GM23338 (cell line): ENCODE measurements at regions not wholly inside any gene's neighbourhood (a gene's known extent, or its start where the extent isn't known, plus 50 kb on each side); places are given as distances from the start of the nearest gene placed in this dataset.

Experiments
- ATAC-seq: fragments of 200-7000 bp; cut with Tn5 transposase; 3 replicates; pipeline ENCODE4 v1.9.1; 2020
- DNase-seq: peaks from one replicate; pipeline ENCODE4 v3.0.0-alpha.2; 2015; ENCODE audit warnings: low spot score
- H2AFZ ChIP-seq: fragments of 200-600 bp; sonication (generic); 2 replicates; pipeline ENCODE4 v1.8.0; 2016; ENCODE audit warnings: antibody characterized with exemption, mild to moderate bottlenecking, moderate library complexity
- H3F3A ChIP-seq: fragments of 200-600 bp; sonication (generic); replicated peaks from 2 replicates; pipeline ENCODE4 v1.8.0; 2017; ENCODE audit warnings: antibody characterized with exemption, mixed run types, low read depth
- H3K27ac ChIP-seq: fragments of 200-600 bp; sonication (generic); 2 replicates; pipeline ENCODE4 v1.6.1; 2016; ENCODE audit warnings: low read depth
- H3K27me3 ChIP-seq: fragments of 200-600 bp; sonication (generic); 2 replicates; pipeline ENCODE4 v1.8.0; 2016; ENCODE audit warnings: mild to moderate bottlenecking, mixed run types, moderate library complexity; ENCODE audit not compliant: insufficient read depth
- H3K36me3 ChIP-seq: fragments of 200-600 bp; sonication (generic); 2 replicates; pipeline ENCODE4 v1.8.0; 2016; ENCODE audit warnings: mild to moderate bottlenecking; ENCODE audit not compliant: insufficient read depth
- H3K4me1 ChIP-seq: fragments of 200-600 bp; sonication (generic); 2 replicates; pipeline ENCODE4 v1.8.0; 2016; ENCODE audit warnings: mild to moderate bottlenecking, moderate library complexity; ENCODE audit not compliant: insufficient read depth
- H3K4me2 ChIP-seq: fragments of 200-600 bp; sonication (generic); 2 replicates; pipeline ENCODE4 v1.7.1; 2017; ENCODE audit warnings: mixed run types
- H3K4me3 ChIP-seq: fragments of 200-600 bp; sonication (generic); 2 replicates; pipeline ENCODE4 v1.6.1; 2016; ENCODE audit warnings: mixed run types
- H3K79me2 ChIP-seq: fragments of 200-600 bp; sonication (generic); replicated peaks from 2 replicates; pipeline ENCODE4 v1.8.0; 2017; ENCODE audit warnings: mild to moderate bottlenecking; ENCODE audit not compliant: insufficient read depth
- H3K9me2 ChIP-seq: fragments of 200-600 bp; sonication (generic); 2 replicates; pipeline ENCODE4 v1.8.0; 2017; ENCODE audit not compliant: insufficient read depth
- H4K20me1 ChIP-seq: fragments of 200-600 bp; sonication (generic); replicated peaks from 2 replicates; pipeline ENCODE4 v1.8.0; 2017; ENCODE audit warnings: mild to moderate bottlenecking; ENCODE audit not compliant: insufficient read depth
- H3K27ac Mint-ChIP-seq: 2 replicates; pipeline ENCODE4 v1.8.0; 2020; ENCODE audit warnings: inconsistent platforms, mild to moderate bottlenecking, moderate library complexity, mixed read lengths
- H3K27me3 Mint-ChIP-seq: 3 replicates; pipeline ENCODE4 v1.8.0; 2022; ENCODE audit warnings: low read depth, mild to moderate bottlenecking, moderate library complexity, mixed read lengths, inconsistent platforms; ENCODE audit not compliant: insufficient read depth, poor library complexity
- H3K36me3 Mint-ChIP-seq: 3 replicates; pipeline ENCODE4 v1.8.0; 2021; ENCODE audit warnings: low read depth, mild to moderate bottlenecking, inconsistent platforms, moderate library complexity, mixed read lengths
- H3K4me1 Mint-ChIP-seq: 3 replicates; pipeline ENCODE4 v1.8.0; 2020; ENCODE audit warnings: mild to moderate bottlenecking, inconsistent platforms, mixed read lengths
- H3K4me3 Mint-ChIP-seq: 3 replicates; pipeline ENCODE4 v1.8.0; 2021; ENCODE audit warnings: moderate library complexity, mild to moderate bottlenecking, inconsistent platforms, mixed read lengths
- H3K9me3 Mint-ChIP-seq: 3 replicates; pipeline ENCODE4 v1.8.0; 2020; ENCODE audit warnings: moderate library complexity, mild to moderate bottlenecking, inconsistent platforms, mixed read lengths
- CREB1 ChIP-seq: fragments of 250-450 bp; sonication (Bioruptor Pico); IDR thresholded peaks from 2 replicates; pipeline ENCODE4 v1.5.0; 2020; ENCODE audit warnings: low read depth, mild to moderate bottlenecking, moderate library complexity
- CTCF ChIP-seq, 2 experiments: fragments of 200-600 bp in 1 of 2; sonication (generic) in 1 of 2; conservative IDR thresholded peaks; 2 replicates each; pipeline versions ENCODE4 v1.5.1 to v1.6.1; 2016 to 2017; ENCODE audit warnings: antibody characterized with exemption in 2 of 2, low read depth in 2 of 2, mild to moderate bottlenecking in 2 of 2, moderate library complexity in 1 of 2
- ETS1 ChIP-seq: IDR thresholded peaks from 2 replicates; pipeline ENCODE4 v1.6.1; 2016; ENCODE audit warnings: antibody characterized with exemption
- EZH2 ChIP-seq: fragments of 200-600 bp; sonication (generic); IDR thresholded peaks from one replicate; pipeline ENCODE4 v1.8.0; 2017; ENCODE audit warnings: antibody characterized with exemption, mild to moderate bottlenecking, low read depth; ENCODE audit not compliant: unreplicated experiment
- EZH2phosphoT487 ChIP-seq: fragments of 200-600 bp; sonication (generic); IDR thresholded peaks from one replicate; pipeline ENCODE4 v1.8.1; 2018; ENCODE audit warnings: antibody characterized with exemption; ENCODE audit not compliant: unreplicated experiment
- JUNB ChIP-seq: IDR thresholded peaks from one replicate; pipeline ENCODE4 v1.6.1; 2016; ENCODE audit warnings: antibody characterized with exemption; ENCODE audit not compliant: unreplicated experiment
- NANOG ChIP-seq: IDR thresholded peaks from 2 replicates; pipeline ENCODE4 v1.6.1; 2016; ENCODE audit warnings: antibody characterized with exemption, borderline replicate concordance
- POLR2AphosphoS5 ChIP-seq: IDR thresholded peaks from 2 replicates; pipeline ENCODE4 v1.6.1; 2016; ENCODE audit warnings: antibody characterized with exemption, low read depth
- REST ChIP-seq: IDR thresholded peaks from one replicate; pipeline ENCODE4 v1.6.1; 2018; ENCODE audit warnings: antibody characterized with exemption; ENCODE audit not compliant: unreplicated experiment
- STAT1 ChIP-seq: IDR thresholded peaks from one replicate; pipeline ENCODE4 v1.6.1; 2016; ENCODE audit warnings: antibody characterized with exemption; ENCODE audit not compliant: unreplicated experiment
- ZNF114 ChIP-seq: fragments of 250-450 bp; sonication (Bioruptor Pico); IDR thresholded peaks from 2 replicates; pipeline ENCODE4 v1.5.0; 2020; ENCODE audit warnings: mild to moderate bottlenecking, moderate library complexity
- ZNF331 ChIP-seq: fragments of 250-450 bp; sonication (Bioruptor Pico); IDR thresholded peaks from 2 replicates; pipeline ENCODE4 v1.5.0; 2020; ENCODE audit warnings: low read depth, mild to moderate bottlenecking, moderate library complexity
- ZNF462 ChIP-seq: fragments of 250-450 bp; sonication (Bioruptor Pico); IDR thresholded peaks from 2 replicates; pipeline ENCODE4 v1.5.0; 2020; ENCODE audit warnings: mild to moderate bottlenecking, moderate library complexity

GRCh38 chr10:90407851-90408250 lies 450.0 kb downstream of the HTR7 start:
- Histone ChIP-seq H3K79me2 (no peaks in the 10 kb centered on the region), H3K4me3 (no peak overlapping the region), H4K20me1 (no peaks in the 10 kb centered on the region), H3K27me3 (no peaks in the 10 kb centered on the region), H3K4me2 (no peak overlapping the region), H3K27ac (no peak overlapping the region), H3F3A (no peaks in the 10 kb centered on the region), H3K9me2 (no peaks in the 10 kb centered on the region), H2AFZ (no peak overlapping the region), H3K4me1 (no peaks in the 10 kb centered on the region), H3K36me3 (no peaks in the 10 kb centered on the region; the same call in 1 of the 2 replicates)
- no peak for TF ChIP-seq ZNF331 (CRISPR knock-in tag)
- TF ChIP-seq EZH2phosphoT487, result no peak
- no peak for TF ChIP-seq EZH2
- no peak for TF ChIP-seq JUNB
- TF ChIP-seq ZNF462 (CRISPR knock-in tag), result no peak
- TF ChIP-seq CREB1 (CRISPR knock-in tag), result no peak
- no peak for TF ChIP-seq ZNF114 (CRISPR knock-in tag)
- TF ChIP-seq STAT1, result no peak
- no peak for TF ChIP-seq ETS1
- no peak for TF ChIP-seq POLR2AphosphoS5
- no peak for TF ChIP-seq CTCF (conservative IDR thresholded peaks at IDR 0.05; ENCODE audit: low read depth in 2 of 2)
- TF ChIP-seq NANOG, result no peak
- TF ChIP-seq REST, result no peak
- Mint-ChIP-seq H3K36me3 (peaks cover 18% of the 10 kb centered on the region), H3K27me3 (peaks cover 1% of the 10 kb centered on the region), H3K4me3 (no peak overlapping the region), H3K9me3 (peaks cover 12% of the 10 kb centered on the region), H3K27ac (no peak overlapping the region), H3K4me1 (peaks cover 10% of the 10 kb centered on the region; the same call in 2 of the 3 replicates)
- ATAC-seq (no peak), DNase-seq (no peak)
